ENCODE measurements at regions not wholly inside any gene's neighbourhood (a gene's known extent, or its start where the extent isn't known, plus 50 kb on each side); places are given as distances from the start of the nearest gene placed in this dataset.

GRCh38 chr13:54248306-54248705 lies 1219.7 kb downstream of the OLFM4 start (continued):
- no peak for TF ChIP-seq RXRA (IDR thresholded peaks at IDR 0.05; ENCODE audit: insufficient read depth, low read depth, low read length)
- TF ChIP-seq KDM5A (IDR thresholded peaks at IDR 0.05; ENCODE audit: low read length), result no peak
- no peak for TF ChIP-seq SIX5 (IDR thresholded peaks at IDR 0.05; ENCODE audit: low read depth, low read length)
- TF ChIP-seq POLR2AphosphoS5 (IDR thresholded peaks at IDR 0.05; ENCODE audit: low read depth, low read length), result no peak
- TF ChIP-seq ATF3 (IDR thresholded peaks at IDR 0.05; ENCODE audit: insufficient read depth, low read depth, low read length), result no peak
- no peak for TF ChIP-seq POU5F1 (IDR thresholded peaks at IDR 0.05; ENCODE audit: low read depth, low read length)
- no peak for TF ChIP-seq CREB1 (IDR thresholded peaks at IDR 0.05)

Measured in H1 (cell line).